Islet precursor cell (in vitro differentiated cells): ENCODE measurements at regions not wholly inside any gene's neighbourhood (a gene's known extent, or its start where the extent isn't known, plus 50 kb on each side); places are given as distances from the start of the nearest gene placed in this dataset.
A peak's percentile ranks its signal among the peaks of the same experiment; 100 is the strongest.

Source experiments
- DNase-seq: peaks from one replicate; pipeline ENCODE4 v3.0.0-alpha.2; 2018

GRCh38 chr14:61104358-61104757 lies 123.3 kb downstream of the SLC38A6 start:
- DNase-seq, result no peak

- DNase-seq, result peak; percentile 96
Observed at GRCh38 chr14:61103541-61104339, 122.7 kb downstream of the SLC38A6 start.

DNA sequence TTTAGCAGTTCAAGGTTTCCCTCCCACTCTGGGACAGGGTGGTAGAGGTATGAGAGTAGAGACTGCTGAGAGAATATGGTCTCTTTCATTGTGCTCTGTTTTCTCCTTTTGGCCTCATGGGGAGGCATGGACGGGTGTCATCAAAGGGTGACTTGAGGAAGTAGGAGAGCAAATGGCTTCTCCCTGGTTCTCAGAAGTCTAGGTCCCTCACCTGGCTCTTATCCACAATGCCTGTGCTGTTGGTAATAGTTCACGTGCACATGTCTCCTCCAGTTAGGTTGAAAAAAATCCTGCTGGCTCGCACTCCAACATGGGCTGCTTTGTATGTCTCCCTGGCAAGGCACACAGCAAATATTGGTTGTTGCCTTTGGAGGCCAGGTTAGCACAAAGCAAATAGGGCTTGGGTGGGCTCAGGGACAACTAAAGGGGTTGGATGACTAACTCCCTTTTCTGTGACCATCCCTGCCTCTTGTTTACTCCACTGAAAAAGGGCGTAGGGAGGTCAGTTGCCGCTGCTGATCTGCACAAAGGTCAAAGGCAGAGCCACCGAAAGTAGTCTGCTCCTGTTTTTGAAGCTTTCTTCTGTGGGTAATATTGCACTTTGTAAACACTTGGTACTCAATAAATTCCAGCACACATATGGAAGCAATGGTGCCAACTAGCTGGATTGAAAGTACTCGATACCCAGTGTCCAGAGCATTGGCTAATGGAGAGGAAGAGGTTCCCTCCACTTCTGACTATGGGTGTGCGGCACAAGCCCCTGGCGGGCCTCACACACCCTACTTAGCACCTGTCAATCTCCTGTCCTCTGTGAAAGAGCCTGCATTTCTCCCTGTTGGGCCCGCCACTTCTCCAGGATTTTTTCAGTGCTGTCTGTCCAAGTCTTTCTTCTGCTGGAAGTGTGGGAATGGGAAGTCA lies 121.8 kb downstream of the SLC38A6 start:
- no peak for DNase-seq
